ENCODE measurements at regions not wholly inside any gene's neighbourhood (a gene's known extent, or its start where the extent isn't known, plus 50 kb on each side); places are given as distances from the start of the nearest gene placed in this dataset.

- H3K27ac Mint-ChIP-seq: no peak overlapping the region
- no peaks in the 10 kb centered on the region for H3K9me3 Mint-ChIP-seq
- intact Hi-C loops (cut with micrococcal nuclease): no loop called here
- peaks cover 8% of the 10 kb centered on the region for H3K27me3 Mint-ChIP-seq
- H3K36me3 Mint-ChIP-seq: no peaks in the 10 kb centered on the region
- POLR2A ChIA-PET: no interaction called here
- no peak overlapping the region for H3K4me3 Mint-ChIP-seq
- CTCF ChIA-PET: no interaction called here
- no peaks in the 10 kb centered on the region for H3K4me1 Mint-ChIP-seq (ENCODE audit: low read depth)
- no peak for DNase-seq
Observed at GRCh38 chr18:77550625-77551024, 301.0 kb downstream of the GALR1 start.

- H3K9me3 Mint-ChIP-seq: no peaks in the 10 kb centered on the region
- POLR2A ChIA-PET: no interaction called here
- no peaks in the 10 kb centered on the region for H3K36me3 Mint-ChIP-seq
- H3K27me3 Mint-ChIP-seq: peaks cover 8% of the 10 kb centered on the region
- no peak overlapping the region for H3K27ac Mint-ChIP-seq
- no peak for DNase-seq
- H3K4me1 Mint-ChIP-seq (ENCODE audit: low read depth): no peaks in the 10 kb centered on the region
- intact Hi-C loops (cut with micrococcal nuclease): no loop called here
- H3K4me3 Mint-ChIP-seq: no peak overlapping the region
- CTCF ChIA-PET: interaction anchor here (0.5 kb wide), 1 partner anchor 44 kb away, joined by 3 read pairs; no protein-coding TSS in a partner anchor
Observed at GRCh38 chr18:77551055-77551454, 301.4 kb downstream of the GALR1 start.

GRCh38 chr18:77552945-77553344 lies 303.3 kb downstream of the GALR1 start:
- H3K27ac Mint-ChIP-seq: no peak overlapping the region
- no peak for DNase-seq
- no peaks in the 10 kb centered on the region for H3K36me3 Mint-ChIP-seq
- no peak overlapping the region for H3K4me3 Mint-ChIP-seq
- ChIA-PET CTCF (no interaction called here), POLR2A (no interaction called here)
- no peaks in the 10 kb centered on the region for H3K9me3 Mint-ChIP-seq
- no peaks in the 10 kb centered on the region for H3K4me1 Mint-ChIP-seq (ENCODE audit: low read depth)
- H3K27me3 Mint-ChIP-seq: peaks cover 11% of the 10 kb centered on the region
- intact Hi-C loops (cut with micrococcal nuclease): no loop called here

- H3K4me1 Mint-ChIP-seq (ENCODE audit: low read depth): no peaks in the 10 kb centered on the region
- H3K27me3 Mint-ChIP-seq: peaks cover 15% of the 10 kb centered on the region
- POLR2A ChIA-PET: no interaction called here
- no peak overlapping the region for H3K4me3 Mint-ChIP-seq
- no peaks in the 10 kb centered on the region for H3K9me3 Mint-ChIP-seq
- CTCF ChIA-PET: no interaction called here
- intact Hi-C loops (cut with micrococcal nuclease): no loop called here
- H3K27ac Mint-ChIP-seq: no peak overlapping the region
- H3K36me3 Mint-ChIP-seq: no peaks in the 10 kb centered on the region
- DNase-seq: no peak
Observed at GRCh38 chr18:77554061-77554460, 304.4 kb downstream of the GALR1 start.

GRCh38 chr18:77557046-77557587 lies 307.5 kb downstream of the GALR1 start:
- H3K4me1 Mint-ChIP-seq (ENCODE audit: low read depth): peaks cover 3% of the 10 kb centered on the region
- POLR2A ChIA-PET: no interaction called here
- H3K27me3 Mint-ChIP-seq: peaks cover 19% of the 10 kb centered on the region
- no peaks in the 10 kb centered on the region for H3K36me3 Mint-ChIP-seq
- H3K9me3 Mint-ChIP-seq: no peaks in the 10 kb centered on the region
- no peak for DNase-seq
- no peak overlapping the region for H3K4me3 Mint-ChIP-seq
- intact Hi-C loops (cut with micrococcal nuclease): no loop called here
- no peak overlapping the region for H3K27ac Mint-ChIP-seq
- CTCF ChIA-PET: no interaction called here

- H3K4me1 Mint-ChIP-seq (ENCODE audit: low read depth): peaks cover 3% of the 10 kb centered on the region
- DNase-seq: no peak
- no peak overlapping the region for H3K4me3 Mint-ChIP-seq
- intact Hi-C loops (cut with micrococcal nuclease): no loop called here
- no peak overlapping the region for H3K27ac Mint-ChIP-seq
- ChIA-PET POLR2A (no interaction called here), CTCF (no interaction called here)
- no peaks in the 10 kb centered on the region for H3K9me3 Mint-ChIP-seq
- peaks cover 20% of the 10 kb centered on the region for H3K27me3 Mint-ChIP-seq
- H3K36me3 Mint-ChIP-seq: no peaks in the 10 kb centered on the region
Observed at GRCh38 chr18:77559274-77559910, 309.7 kb downstream of the GALR1 start.

GRCh38 chr18:77560341-77560992 lies 310.8 kb downstream of the GALR1 start:
- H3K4me3 Mint-ChIP-seq: no peak overlapping the region
- DNase-seq: peak; percentile 25
- H3K9me3 Mint-ChIP-seq: no peaks in the 10 kb centered on the region
- intact Hi-C loops (cut with micrococcal nuclease): loop anchor here (1.0 kb wide), 1 partner anchor 35 kb away; no protein-coding TSS in a partner anchor
- H3K27me3 Mint-ChIP-seq: peaks cover 15% of the 10 kb centered on the region
- ChIA-PET POLR2A (no interaction called here), CTCF (no interaction called here)
- H3K4me1 Mint-ChIP-seq (ENCODE audit: low read depth): peaks cover 3% of the 10 kb centered on the region
- H3K36me3 Mint-ChIP-seq: no peaks in the 10 kb centered on the region
- no peak overlapping the region for H3K27ac Mint-ChIP-seq

GRCh38 chr18:77566604-77567003 lies 317.0 kb downstream of the GALR1 start:
- H3K36me3 Mint-ChIP-seq: no peaks in the 10 kb centered on the region

GRCh38 chr18:77567205-77567604 lies 317.6 kb downstream of the GALR1 start:
- ChIA-PET CTCF (no interaction called here), POLR2A (no interaction called here)
- no peak overlapping the region for H3K4me3 Mint-ChIP-seq
- DNase-seq: no peak
- no peaks in the 10 kb centered on the region for H3K36me3 Mint-ChIP-seq
- intact Hi-C loops (cut with micrococcal nuclease): no loop called here
- no peak overlapping the region for H3K27ac Mint-ChIP-seq
- peaks cover 10% of the 10 kb centered on the region for H3K9me3 Mint-ChIP-seq
- H3K27me3 Mint-ChIP-seq: peaks cover 14% of the 10 kb centered on the region
- H3K4me1 Mint-ChIP-seq (ENCODE audit: low read depth): no peaks in the 10 kb centered on the region

More at GRCh38 chr18:77566604-77567003, 317.0 kb downstream of the GALR1 start:
- peaks cover 9% of the 10 kb centered on the region for H3K27me3 Mint-ChIP-seq
- no peak overlapping the region for H3K4me3 Mint-ChIP-seq
- no peaks in the 10 kb centered on the region for H3K4me1 Mint-ChIP-seq (ENCODE audit: low read depth)
- no peak overlapping the region for H3K27ac Mint-ChIP-seq
- CTCF ChIA-PET: no interaction called here
- POLR2A ChIA-PET: no interaction called here
- peaks cover 10% of the 10 kb centered on the region for H3K9me3 Mint-ChIP-seq
- no peak for DNase-seq
- intact Hi-C loops (cut with micrococcal nuclease): no loop called here

GRCh38 chr18:77571743-77572142 lies 322.1 kb downstream of the GALR1 start:
- H3K4me3 Mint-ChIP-seq: no peak overlapping the region
- H3K27ac Mint-ChIP-seq: no peak overlapping the region
- POLR2A ChIA-PET: no interaction called here
- H3K27me3 Mint-ChIP-seq: peaks cover 30% of the 10 kb centered on the region
- CTCF ChIA-PET: no interaction called here
- peaks cover 10% of the 10 kb centered on the region for H3K9me3 Mint-ChIP-seq
- intact Hi-C loops (cut with micrococcal nuclease): no loop called here
- H3K4me1 Mint-ChIP-seq (ENCODE audit: low read depth): no peaks in the 10 kb centered on the region
- no peaks in the 10 kb centered on the region for H3K36me3 Mint-ChIP-seq
- no peak for DNase-seq

GRCh38 chr18:77572537-77572936 lies 322.9 kb downstream of the GALR1 start:
- Mint-ChIP-seq H3K27me3 (peaks cover 32% of the 10 kb centered on the region), H3K9me3 (peaks cover 10% of the 10 kb centered on the region), H3K27ac (no peak overlapping the region), H3K4me3 (no peak overlapping the region), H3K4me1 (ENCODE audit: low read depth) (no peaks in the 10 kb centered on the region), H3K36me3 (no peaks in the 10 kb centered on the region)
- POLR2A ChIA-PET: no interaction called here
- intact Hi-C loops (cut with micrococcal nuclease): no loop called here
- DNase-seq: no peak
- CTCF ChIA-PET: no interaction called here

GRCh38 chr18:77573571-77573970 lies 323.9 kb downstream of the GALR1 start:
- CTCF ChIA-PET: no interaction called here
- Mint-ChIP-seq H3K36me3 (no peaks in the 10 kb centered on the region), H3K27me3 (peaks cover 32% of the 10 kb centered on the region)

GRCh38 chr18:77590943-77591515 lies 341.4 kb downstream of the GALR1 start:
- intact Hi-C loops (cut with micrococcal nuclease): no loop called here
- Mint-ChIP-seq H3K27me3 (no peaks in the 10 kb centered on the region), H3K4me1 (ENCODE audit: low read depth) (no peaks in the 10 kb centered on the region), H3K36me3 (no peaks in the 10 kb centered on the region), H3K4me3 (no peak overlapping the region), H3K27ac (no peak overlapping the region), H3K9me3 (no peaks in the 10 kb centered on the region)
- DNase-seq: no peak
- ChIA-PET CTCF (no interaction called here), POLR2A (no interaction called here)

More at GRCh38 chr18:77573571-77573970, 323.9 kb downstream of the GALR1 start:
- no peak for DNase-seq
- Mint-ChIP-seq H3K4me1 (ENCODE audit: low read depth) (no peaks in the 10 kb centered on the region), H3K27ac (no peak overlapping the region), H3K4me3 (no peak overlapping the region), H3K9me3 (peaks cover 5% of the 10 kb centered on the region)
- intact Hi-C loops (cut with micrococcal nuclease): no loop called here
- POLR2A ChIA-PET: no interaction called here
